ENCODE measurements at regions not wholly inside any gene's neighbourhood (a gene's known extent, or its start where the extent isn't known, plus 50 kb on each side); places are given as distances from the start of the nearest gene placed in this dataset.

DNA sequence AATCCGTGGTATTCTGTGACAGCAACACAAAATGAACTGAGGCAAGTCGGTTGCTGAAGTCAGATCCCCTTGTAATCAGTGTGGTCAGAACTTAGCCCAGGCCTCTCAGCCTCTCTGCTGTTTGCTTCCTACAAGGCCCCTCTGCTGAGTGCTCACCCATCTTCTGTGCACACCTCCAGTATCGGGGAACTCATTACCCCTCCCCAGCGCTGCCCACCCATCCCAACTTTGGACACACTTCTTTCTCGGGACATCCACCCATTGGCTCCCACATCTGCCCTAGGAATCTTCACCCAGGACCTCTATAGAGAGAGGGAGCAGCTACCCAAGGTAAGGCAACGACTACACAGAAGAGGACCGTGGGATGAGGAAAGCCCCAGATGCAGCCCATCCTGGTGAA lies 217.5 kb downstream of the MATN1 start:
- H3K4me1 ChIP-seq, result no peaks in the 10 kb centered on the region
- WGBS, 2 donors, result 76 to 84% methylated on average over 7 of the region's 7 CpGs
- no peaks in the 10 kb centered on the region for H3K27me3 ChIP-seq
- no peak overlapping the region for H3K4me3 ChIP-seq
- H3K36me3 ChIP-seq, result no peaks in the 10 kb centered on the region
- DNase-seq (ENCODE audit: low spot score in 2 of 2), result no peak
- TF ChIP-seq EP300 (IDR thresholded peaks at IDR 0.05) (no peak), POLR2A (IDR thresholded peaks at IDR 0.05) (no peak)
- TF ChIP-seq, protein P1, sequence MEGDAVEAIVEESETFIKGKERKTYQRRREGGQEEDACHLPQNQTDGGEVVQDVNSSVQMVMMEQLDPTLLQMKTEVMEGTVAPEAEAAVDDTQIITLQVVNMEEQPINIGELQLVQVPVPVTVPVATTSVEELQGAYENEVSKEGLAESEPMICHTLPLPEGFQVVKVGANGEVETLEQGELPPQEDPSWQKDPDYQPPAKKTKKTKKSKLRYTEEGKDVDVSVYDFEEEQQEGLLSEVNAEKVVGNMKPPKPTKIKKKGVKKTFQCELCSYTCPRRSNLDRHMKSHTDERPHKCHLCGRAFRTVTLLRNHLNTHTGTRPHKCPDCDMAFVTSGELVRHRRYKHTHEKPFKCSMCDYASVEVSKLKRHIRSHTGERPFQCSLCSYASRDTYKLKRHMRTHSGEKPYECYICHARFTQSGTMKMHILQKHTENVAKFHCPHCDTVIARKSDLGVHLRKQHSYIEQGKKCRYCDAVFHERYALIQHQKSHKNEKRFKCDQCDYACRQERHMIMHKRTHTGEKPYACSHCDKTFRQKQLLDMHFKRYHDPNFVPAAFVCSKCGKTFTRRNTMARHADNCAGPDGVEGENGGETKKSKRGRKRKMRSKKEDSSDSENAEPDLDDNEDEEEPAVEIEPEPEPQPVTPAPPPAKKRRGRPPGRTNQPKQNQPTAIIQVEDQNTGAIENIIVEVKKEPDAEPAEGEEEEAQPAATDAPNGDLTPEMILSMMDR (IDR thresholded peaks at IDR 0.05), result no peak
- H3K9me3 ChIP-seq, result peaks cover 0 to 12% (median 0%) of the 10 kb centered on the region in 4 donors
- no peak overlapping the region for H3K27ac ChIP-seq

DNA sequence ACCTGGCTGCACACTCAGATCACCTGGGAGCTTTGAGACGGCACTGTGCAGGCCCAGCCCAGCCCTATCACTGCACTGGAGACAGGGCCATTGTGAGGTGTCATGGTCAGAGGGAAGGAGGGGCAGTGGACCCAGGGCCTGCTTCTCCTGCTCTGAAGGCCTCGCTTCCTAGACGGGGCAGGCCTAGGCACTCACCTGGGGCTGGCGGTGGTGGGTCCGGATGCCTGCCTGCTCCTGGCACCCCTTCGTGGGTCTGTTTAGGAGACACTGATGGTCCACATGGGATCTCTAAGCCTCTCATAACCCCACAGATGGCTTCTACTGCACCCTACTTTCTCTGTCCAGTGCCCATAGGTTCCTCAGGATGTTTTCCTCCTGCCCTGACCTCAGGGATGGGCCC lies 230.9 kb downstream of the MATN1 start:
- no peaks in the 10 kb centered on the region for H3K36me3 ChIP-seq
- WGBS, 2 donors, result 82 to 89% methylated on average over 5 to 6 of the region's 6 CpGs
- H3K27me3 ChIP-seq, result no peaks in the 10 kb centered on the region
- TF ChIP-seq EP300 (IDR thresholded peaks at IDR 0.05), result no peak
- TF ChIP-seq POLR2A (IDR thresholded peaks at IDR 0.05), result no peak
- TF ChIP-seq, protein P1 (IDR thresholded peaks at IDR 0.05), result no peak
- H3K4me1 ChIP-seq, result no peaks in the 10 kb centered on the region
- peaks cover 0 to 27% (median 0%) of the 10 kb centered on the region in 4 donors for H3K9me3 ChIP-seq
- H3K4me3 ChIP-seq, result no peak overlapping the region
- no peak for DNase-seq (ENCODE audit: low spot score in 2 of 2)
- no peak overlapping the region for H3K27ac ChIP-seq

DNA sequence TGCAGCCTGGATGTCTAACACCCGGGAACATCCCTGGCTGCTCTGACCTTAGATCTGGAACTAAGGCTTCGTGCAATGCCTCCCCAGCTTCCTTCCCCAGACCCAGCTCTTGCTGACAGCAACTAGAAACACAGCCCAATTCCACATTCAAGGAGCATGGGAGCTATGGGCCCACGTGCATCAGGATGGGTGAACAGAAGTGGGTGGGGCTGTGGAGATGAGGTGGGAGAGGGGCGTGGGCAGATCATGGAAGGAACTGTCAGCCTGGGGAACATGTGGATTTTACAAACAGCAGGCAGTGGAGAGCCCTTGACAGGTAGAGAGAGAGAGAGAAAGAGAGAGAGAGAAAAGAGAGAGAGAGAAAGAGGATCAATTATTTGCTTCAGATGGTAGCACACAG lies 231.6 kb downstream of the MATN1 start:
- Histone ChIP-seq H3K9me3 (peaks cover 0 to 27% (median 0%) of the 10 kb centered on the region in 4 donors), H3K27ac (no peak overlapping the region), H3K36me3 (no peaks in the 10 kb centered on the region), H3K27me3 (no peaks in the 10 kb centered on the region), H3K4me3 (no peak overlapping the region), H3K4me1 (no peaks in the 10 kb centered on the region)
- WGBS, 2 donors, result 68 to 70% methylated on average over 4 of the region's 4 CpGs
- TF ChIP-seq POLR2A (IDR thresholded peaks at IDR 0.05) (no peak), EP300 (IDR thresholded peaks at IDR 0.05) (no peak)
- TF ChIP-seq, protein P1 (IDR thresholded peaks at IDR 0.05), result no peak
- no peak for DNase-seq (ENCODE audit: low spot score in 2 of 2)

DNA sequence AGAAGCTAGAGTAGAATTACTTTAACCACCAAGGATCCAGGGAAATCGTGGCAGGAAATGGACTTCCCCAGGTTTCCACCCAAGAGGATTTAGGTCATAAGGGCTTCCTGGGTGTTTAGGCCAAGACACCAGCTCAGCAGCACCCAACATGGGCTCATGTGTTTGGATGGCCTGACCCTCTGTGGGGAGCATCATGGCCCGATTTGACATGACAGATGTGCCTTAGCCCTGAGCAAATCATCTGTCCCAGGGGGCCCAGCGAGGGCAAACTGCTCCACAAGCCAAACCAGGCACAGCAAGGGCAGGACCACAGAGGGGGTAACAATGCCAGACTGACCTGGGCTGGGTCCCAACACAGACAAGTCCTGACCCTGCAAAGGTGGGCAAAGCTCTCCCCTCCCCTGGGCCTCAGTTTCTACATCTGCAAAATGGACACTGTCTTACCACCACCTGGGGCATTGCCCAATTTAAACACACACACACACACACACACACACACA lies 232.8 kb downstream of the MATN1 start:
- DNase-seq (ENCODE audit: low spot score in 2 of 2), result no peak
- no peak overlapping the region for H3K4me3 ChIP-seq
- H3K4me1 ChIP-seq, result no peaks in the 10 kb centered on the region
- TF ChIP-seq EP300 (IDR thresholded peaks at IDR 0.05) (no peak), POLR2A (IDR thresholded peaks at IDR 0.05) (no peak)
- TF ChIP-seq, protein P1 (IDR thresholded peaks at IDR 0.05), result no peak
- H3K36me3 ChIP-seq, result no peaks in the 10 kb centered on the region
- peaks cover 0 to 22% (median 0%) of the 10 kb centered on the region in 4 donors for H3K9me3 ChIP-seq
- H3K27ac ChIP-seq, result no peak overlapping the region
- H3K27me3 ChIP-seq, result no peaks in the 10 kb centered on the region
- WGBS, 2 donors, result 75 to 80% methylated on average over 1 to 3 of the region's 3 CpGs

DNA sequence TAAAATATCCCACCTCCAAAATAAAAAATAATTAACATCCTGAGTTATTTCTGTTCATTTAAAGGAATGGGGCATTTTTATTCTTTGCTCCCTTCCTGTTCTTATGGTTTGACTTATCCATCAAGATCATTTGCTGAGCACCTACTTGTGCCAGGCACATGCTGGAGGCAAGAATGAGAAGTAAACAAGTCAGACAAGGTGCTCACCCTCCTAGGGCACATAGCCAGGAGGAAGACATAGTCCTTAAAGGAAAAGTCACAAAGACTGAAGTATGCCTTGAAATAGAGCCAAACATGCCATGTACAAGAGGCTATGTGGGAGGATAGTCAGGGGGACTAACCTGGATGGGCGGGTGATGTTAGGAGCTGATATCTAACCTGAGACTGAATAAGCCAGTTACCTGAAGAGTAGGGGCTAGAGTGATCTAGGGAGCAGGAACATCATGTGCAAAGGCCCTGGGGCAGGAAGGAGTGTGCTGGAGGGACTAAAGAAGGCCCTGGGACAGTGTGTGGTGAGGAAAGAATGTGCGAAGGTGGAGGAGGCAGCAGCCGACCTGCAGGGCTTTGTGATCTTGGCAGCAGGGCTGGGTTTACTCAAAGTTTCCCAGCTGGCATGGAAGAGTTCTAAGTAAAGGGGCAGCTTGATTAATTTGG lies 233.5 kb downstream of the MATN1 start:
- Histone ChIP-seq H3K4me1 (no peaks in the 10 kb centered on the region), H3K9me3 (peaks cover 0 to 22% (median 0%) of the 10 kb centered on the region in 4 donors), H3K27ac (no peak overlapping the region), H3K36me3 (no peaks in the 10 kb centered on the region), H3K27me3 (no peaks in the 10 kb centered on the region), H3K4me3 (no peak overlapping the region)
- DNase-seq (ENCODE audit: low spot score in 2 of 2), result no peak
- TF ChIP-seq, protein P1 (IDR thresholded peaks at IDR 0.05), result no peak
- TF ChIP-seq EP300 (IDR thresholded peaks at IDR 0.05) (no peak), POLR2A (IDR thresholded peaks at IDR 0.05) (no peak)
- WGBS, 2 donors, result 83 to 84% methylated on average over 3 of the region's 3 CpGs
